Neural cell (in vitro differentiated cells): ENCODE measurements at regions not wholly inside any gene's neighbourhood (a gene's known extent, or its start where the extent isn't known, plus 50 kb on each side); places are given as distances from the start of the nearest gene placed in this dataset.

Source experiments
- EZH2 ChIP-seq: fragments of 200-600, 300-800 bp; shearing (Covaris generic), sonication (generic); IDR thresholded peaks from 2 replicates; pipeline ENCODE4 v1.6.1; 2014; ENCODE audit warnings: antibody characterized with exemption, low read length, borderline replicate concordance, mild to moderate bottlenecking; ENCODE audit not compliant: insufficient read depth, poor library complexity, severe bottlenecking
- small RNA-seq, 3 experiments: library from RNA; depleted of rRNA; stranded (forward); fragments of <200 nt; gene quantifications; one replicate each; pipeline ENCODE3, GENCODE V24; 2012

DNA sequence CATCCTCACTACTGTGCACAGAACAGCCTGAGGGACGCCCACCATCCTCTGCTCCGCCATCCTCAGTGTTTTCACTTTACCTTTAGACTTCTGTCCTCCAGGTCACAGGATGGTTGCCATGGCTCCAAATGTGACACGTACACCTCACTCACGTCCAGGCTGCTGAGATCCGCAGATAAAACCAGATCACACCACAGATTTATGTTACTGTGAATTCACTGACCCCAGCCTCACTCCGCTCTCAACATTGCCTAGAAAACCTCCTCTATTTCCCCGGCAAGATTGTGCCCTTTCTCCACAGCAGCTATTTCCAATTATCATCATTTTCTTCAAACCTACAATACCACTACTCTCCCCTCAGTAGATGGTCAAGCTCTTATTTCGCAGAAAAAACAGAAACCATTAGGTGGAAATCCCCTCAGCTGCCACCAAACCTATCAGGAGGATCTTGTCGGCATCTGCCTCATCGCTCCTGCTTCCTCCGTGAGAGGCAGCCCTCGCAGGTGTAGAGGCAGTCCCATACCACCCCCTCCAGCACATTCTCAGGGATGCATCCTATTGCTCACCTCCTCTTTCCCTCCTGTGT, 49.8 kb upstream of the SLC1A4 start (continued):
- no peak for TF ChIP-seq EZH2

Small RNAs in the stretch of these regions (small RNA-seq; reads per million reads assigned to genes)
- gene RF00019 (0 to 1.2 (median 0) reads per million in 3 experiments), gene RN7SL211P (0 reads per million in 3 experiments), gene RN7SL341P (0 reads per million in 3 experiments)
